ENCODE measurements at regions not wholly inside any gene's neighbourhood (a gene's known extent, or its start where the extent isn't known, plus 50 kb on each side); places are given as distances from the start of the nearest gene placed in this dataset.
"Not testable (repeated sequence)": the region's sequence is repeated elsewhere in the genome, so short reads cannot be mapped to it uniquely, and the experiment has no call there.

DNA sequence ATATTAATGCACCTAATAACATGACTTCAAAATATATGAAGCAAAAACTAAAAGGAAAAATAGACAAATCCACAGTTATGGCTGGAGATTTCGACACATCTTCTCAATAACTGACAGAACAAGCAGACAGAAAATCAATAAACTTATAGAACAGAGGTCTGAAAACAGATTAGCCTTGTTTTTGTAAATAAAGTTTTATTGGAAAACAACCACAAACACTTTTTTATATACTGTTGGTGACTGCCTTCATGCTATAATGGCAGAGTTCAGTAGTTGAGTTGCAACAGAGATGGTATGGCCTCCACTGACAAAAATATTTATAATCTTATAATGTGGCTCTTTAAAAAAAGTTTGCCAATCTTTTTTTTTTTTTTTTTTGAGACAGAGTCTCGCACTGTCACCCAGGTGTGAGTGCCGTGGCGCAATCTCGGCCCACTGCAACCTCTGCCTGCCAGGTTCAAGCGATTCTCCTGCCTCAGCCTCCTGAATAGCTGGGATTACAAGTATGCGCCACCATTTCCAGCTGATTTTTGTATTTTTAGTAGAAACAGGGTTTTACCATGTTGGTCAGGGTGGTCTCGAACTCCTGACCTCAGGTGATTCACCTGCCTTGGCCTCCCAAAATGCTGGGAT lies 52.2 kb upstream of the GATA2 start:
- peaks cover 12% of the 10 kb centered on the region for H3K27me3 Mint-ChIP-seq
- no peaks in the 10 kb centered on the region for H3K4me1 Mint-ChIP-seq (ENCODE audit: low read depth)
- TF ChIP-seq CTCF (IDR thresholded peaks at IDR 0.05; ENCODE audit: unreplicated experiment), result no peak
- no peaks in the 10 kb centered on the region for H3K36me3 Mint-ChIP-seq (ENCODE audit: insufficient read depth)
- H3K9me3 Mint-ChIP-seq (ENCODE audit: low read depth), result peaks cover 4% of the 10 kb centered on the region
- no peak overlapping the region for H3K4me3 Mint-ChIP-seq (ENCODE audit: low read depth)
- no peak overlapping the region for H3K27ac Mint-ChIP-seq
- no peak for DNase-seq (ENCODE audit: low spot score, unreplicated experiment)

- Mint-ChIP-seq H3K4me3 (ENCODE audit: low read depth) (no peak overlapping the region), H3K36me3 (ENCODE audit: insufficient read depth) (no peaks in the 10 kb centered on the region), H3K4me1 (ENCODE audit: low read depth) (no peaks in the 10 kb centered on the region), H3K27me3 (peaks cover 9% of the 10 kb centered on the region), H3K9me3 (ENCODE audit: low read depth) (peaks cover 4% of the 10 kb centered on the region), H3K27ac (no peak overlapping the region)
- no peak for DNase-seq (ENCODE audit: low spot score, unreplicated experiment)
- TF ChIP-seq CTCF (IDR thresholded peaks at IDR 0.05; ENCODE audit: unreplicated experiment), result no peak
Observed at GRCh38 chr3:128544190-128544589, 51.2 kb upstream of the GATA2 start.

- H3K27ac Mint-ChIP-seq; H3K9me3 Mint-ChIP-seq (ENCODE audit: low read depth); H3K4me3 Mint-ChIP-seq (ENCODE audit: low read depth); DNase-seq (ENCODE audit: low spot score, unreplicated experiment); H3K36me3 Mint-ChIP-seq (ENCODE audit: insufficient read depth); H3K27me3 Mint-ChIP-seq; H3K4me1 Mint-ChIP-seq (ENCODE audit: low read depth): not testable (repeated sequence)
Observed at GRCh38 chr3:128543570-128544174, 50.7 kb upstream of the GATA2 start.
